BE2C (cell line): ENCODE measurements at regions not wholly inside any gene's neighbourhood (a gene's known extent, or its start where the extent isn't known, plus 50 kb on each side); places are given as distances from the start of the nearest gene placed in this dataset.
"Not testable (repeated sequence)": the region's sequence is repeated elsewhere in the genome, so short reads cannot be mapped to it uniquely, and the experiment has no call there.

ENCODE experiments used
- DNase-seq: peaks from one replicate; pipeline ENCODE4 v3.0.0-alpha.2; 2020
- H3K27me3 ChIP-seq: fragments of 250-450 bp; sonication (Bioruptor Pico); 2 replicates; pipeline ENCODE4 v1.5.1; 2020; ENCODE audit warnings: mild to moderate bottlenecking
- H3K36me3 ChIP-seq: fragments of 250-450 bp; sonication (Bioruptor Pico); 2 replicates; pipeline ENCODE4 v1.5.1; 2020; ENCODE audit warnings: mild to moderate bottlenecking
- H3K4me1 ChIP-seq: fragments of 250-450 bp; sonication (Bioruptor Pico); 2 replicates; pipeline ENCODE4 v1.5.1; 2020
- H3K4me3 ChIP-seq: 2 replicates; pipeline ENCODE4 v1.5.1; 2011; ENCODE audit warnings: low read depth, low read length
- H3K9me3 ChIP-seq: fragments of 250-450 bp; sonication (Bioruptor Pico); 2 replicates; pipeline ENCODE4 v1.5.1; 2020
- CTCF ChIP-seq: IDR thresholded peaks from 2 replicates; pipeline ENCODE4 v1.5.1; 2012; ENCODE audit warnings: mild to moderate bottlenecking, low read depth, low read length

GRCh38 chr11:43150697-43151096 is 161.1 kb upstream of the API5 start:
- Histone ChIP-seq H3K4me3 (no peak overlapping the region), H3K4me1 (no peaks in the 10 kb centered on the region), H3K36me3 (no peaks in the 10 kb centered on the region), H3K27me3 (no peaks in the 10 kb centered on the region), H3K9me3 (no peaks in the 10 kb centered on the region)
- no peak for DNase-seq
- TF ChIP-seq CTCF, result no peak

- H3K36me3 ChIP-seq, result no peaks in the 10 kb centered on the region
- no peaks in the 10 kb centered on the region for H3K27me3 ChIP-seq
- no peaks in the 10 kb centered on the region for H3K4me1 ChIP-seq
- DNase-seq, result no peak
- no peak for TF ChIP-seq CTCF
- no peak overlapping the region for H3K4me3 ChIP-seq
- H3K9me3 ChIP-seq, result no peaks in the 10 kb centered on the region
These were observed 147.0 kb upstream of the API5 start for GRCh38 chr11:43164831-43165230.

- peak; percentile 23 for TF ChIP-seq CTCF
- not testable (repeated sequence) for H3K27me3 ChIP-seq, H3K36me3 ChIP-seq, H3K4me3 ChIP-seq, DNase-seq, H3K9me3 ChIP-seq, H3K4me1 ChIP-seq
These were observed 146.4 kb upstream of the API5 start for GRCh38 chr11:43165393-43165792.

GRCh38 chr11:43168241-43168640 is 143.6 kb upstream of the API5 start:
- H3K27me3 ChIP-seq, DNase-seq, H3K36me3 ChIP-seq, H3K4me1 ChIP-seq, H3K9me3 ChIP-seq, H3K4me3 ChIP-seq: not testable (repeated sequence)

- H3K27me3 ChIP-seq, result no peaks in the 10 kb centered on the region
- H3K9me3 ChIP-seq, result no peaks in the 10 kb centered on the region
- no peak overlapping the region for H3K4me3 ChIP-seq
- DNase-seq, result no peak
- H3K4me1 ChIP-seq, result no peaks in the 10 kb centered on the region
- H3K36me3 ChIP-seq, result no peaks in the 10 kb centered on the region
- no peak for TF ChIP-seq CTCF
These were observed 139.3 kb upstream of the API5 start for GRCh38 chr11:43172477-43172876.

- DNase-seq, result no peak
- Histone ChIP-seq H3K27me3 (no peaks in the 10 kb centered on the region), H3K36me3 (no peaks in the 10 kb centered on the region), H3K4me3 (no peak overlapping the region), H3K9me3 (no peaks in the 10 kb centered on the region), H3K4me1 (no peaks in the 10 kb centered on the region)
- TF ChIP-seq CTCF, result no peak
These were observed 133.8 kb upstream of the API5 start for GRCh38 chr11:43177975-43178374.

- not testable (repeated sequence) for H3K4me1 ChIP-seq, H3K9me3 ChIP-seq, DNase-seq, H3K4me3 ChIP-seq, H3K27me3 ChIP-seq, H3K36me3 ChIP-seq
These were observed 117.3 kb upstream of the API5 start for GRCh38 chr11:43194459-43194858.
